ENCODE measurements at regions not wholly inside any gene's neighbourhood (a gene's known extent, or its start where the extent isn't known, plus 50 kb on each side); places are given as distances from the start of the nearest gene placed in this dataset.

GRCh38 chr3:188102861-188103547, 51.0 kb upstream of the LPP start:
- H3K4me3 ChIP-seq (ENCODE audit: low read depth, low read length), result no peak overlapping the region
- TF ChIP-seq CTCF (IDR thresholded peaks at IDR 0.05; ENCODE audit: insufficient read depth, low read depth, low read length, missing control alignments), result no peak
- DNase-seq (ENCODE audit: low read depth), result no peak

- no peak for DNase-seq (ENCODE audit: low read depth)
- no peak for TF ChIP-seq CTCF (IDR thresholded peaks at IDR 0.05; ENCODE audit: insufficient read depth, low read depth, low read length, missing control alignments)
- no peak overlapping the region for H3K4me3 ChIP-seq (ENCODE audit: low read depth, low read length)
Observed at GRCh38 chr3:188104050-188104449, 49.9 kb upstream of the LPP start.
